WTC11 (cell line): ENCODE measurements at regions not wholly inside any gene's neighbourhood (a gene's known extent, or its start where the extent isn't known, plus 50 kb on each side); places are given as distances from the start of the nearest gene placed in this dataset.

Experiments
- IRF1 ChIP-seq: sonication (generic); formaldehyde crosslinking; IDR thresholded peaks from 2 replicates; pipeline ENCODE4 v1.8.0; 2023; ENCODE audit warnings: missing genetic modification reagents
- IRF2 ChIP-seq: sonication (generic); formaldehyde crosslinking; IDR thresholded peaks from 2 replicates; pipeline ENCODE4 v1.8.0; 2022; ENCODE audit warnings: low read depth, missing genetic modification reagents, borderline replicate concordance
- MLX ChIP-seq: sonication (generic); formaldehyde crosslinking; IDR thresholded peaks from 2 replicates; pipeline ENCODE4 v1.8.1; 2023; ENCODE audit warnings: mild to moderate bottlenecking, missing genetic modification reagents, moderate library complexity
- MXD4 ChIP-seq: fragments of 250-450 bp; sonication (Bioruptor Pico); IDR thresholded peaks from 2 replicates; pipeline ENCODE4 v1.8.0; 2021; ENCODE audit warnings: mild to moderate bottlenecking, moderate library complexity, borderline replicate concordance
- NR2C2 ChIP-seq: sonication (generic); formaldehyde crosslinking; IDR thresholded peaks from 2 replicates; pipeline ENCODE4 v1.8.0; 2022; ENCODE audit warnings: mild to moderate bottlenecking, missing genetic modification reagents
- SMAD3 ChIP-seq: sonication (generic); formaldehyde crosslinking; IDR thresholded peaks from 2 replicates; pipeline ENCODE4 v1.8.0; 2022; ENCODE audit warnings: missing genetic modification reagents, mild to moderate bottlenecking, borderline replicate concordance
- USF2 ChIP-seq: sonication (generic); formaldehyde crosslinking; IDR thresholded peaks from 2 replicates; pipeline ENCODE4 v1.8.1; 2023; ENCODE audit warnings: mild to moderate bottlenecking, missing genetic modification reagents, moderate library complexity
- ZSCAN18 ChIP-seq: fragments of 250-450 bp; sonication (Bioruptor Pico); IDR thresholded peaks from 2 replicates; pipeline ENCODE4 v2.1.2; 2022; ENCODE audit warnings: mild to moderate bottlenecking, moderate library complexity
- TF ChIP-seq, protein P1 (sequence below): fragments of 200-600 bp; IDR thresholded peaks from 2 replicates; pipeline ENCODE4 v1.8.0; 2022; ENCODE audit warnings: antibody characterized with exemption
- TF ChIP-seq, protein P2 (sequence below): sonication (generic); formaldehyde crosslinking; IDR thresholded peaks from 2 replicates; pipeline ENCODE4 v1.8.0; 2023; ENCODE audit warnings: missing genetic modification reagents, mild to moderate bottlenecking, borderline replicate concordance
- TF ChIP-seq, protein P3 (sequence below): sonication (generic); formaldehyde crosslinking; IDR thresholded peaks from 2 replicates; pipeline ENCODE4 v1.8.1; 2022; ENCODE audit warnings: low read depth, missing genetic modification reagents, borderline replicate concordance
- TF ChIP-seq, protein P4 (sequence below): sonication (generic); formaldehyde crosslinking; IDR thresholded peaks from 2 replicates; pipeline ENCODE4 v1.8.1; 2022; ENCODE audit warnings: mild to moderate bottlenecking, moderate library complexity, missing genetic modification reagents

GRCh38 chr3:167110901-167111300 is 269.2 kb downstream of the ZBBX start:
- no peak for TF ChIP-seq MXD4
- TF ChIP-seq, protein P1, sequence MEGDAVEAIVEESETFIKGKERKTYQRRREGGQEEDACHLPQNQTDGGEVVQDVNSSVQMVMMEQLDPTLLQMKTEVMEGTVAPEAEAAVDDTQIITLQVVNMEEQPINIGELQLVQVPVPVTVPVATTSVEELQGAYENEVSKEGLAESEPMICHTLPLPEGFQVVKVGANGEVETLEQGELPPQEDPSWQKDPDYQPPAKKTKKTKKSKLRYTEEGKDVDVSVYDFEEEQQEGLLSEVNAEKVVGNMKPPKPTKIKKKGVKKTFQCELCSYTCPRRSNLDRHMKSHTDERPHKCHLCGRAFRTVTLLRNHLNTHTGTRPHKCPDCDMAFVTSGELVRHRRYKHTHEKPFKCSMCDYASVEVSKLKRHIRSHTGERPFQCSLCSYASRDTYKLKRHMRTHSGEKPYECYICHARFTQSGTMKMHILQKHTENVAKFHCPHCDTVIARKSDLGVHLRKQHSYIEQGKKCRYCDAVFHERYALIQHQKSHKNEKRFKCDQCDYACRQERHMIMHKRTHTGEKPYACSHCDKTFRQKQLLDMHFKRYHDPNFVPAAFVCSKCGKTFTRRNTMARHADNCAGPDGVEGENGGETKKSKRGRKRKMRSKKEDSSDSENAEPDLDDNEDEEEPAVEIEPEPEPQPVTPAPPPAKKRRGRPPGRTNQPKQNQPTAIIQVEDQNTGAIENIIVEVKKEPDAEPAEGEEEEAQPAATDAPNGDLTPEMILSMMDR = no peak
- no peak for TF ChIP-seq IRF2 (CRISPR knock-in tag)
- TF ChIP-seq ZSCAN18 = no peak
- TF ChIP-seq, protein P2, sequence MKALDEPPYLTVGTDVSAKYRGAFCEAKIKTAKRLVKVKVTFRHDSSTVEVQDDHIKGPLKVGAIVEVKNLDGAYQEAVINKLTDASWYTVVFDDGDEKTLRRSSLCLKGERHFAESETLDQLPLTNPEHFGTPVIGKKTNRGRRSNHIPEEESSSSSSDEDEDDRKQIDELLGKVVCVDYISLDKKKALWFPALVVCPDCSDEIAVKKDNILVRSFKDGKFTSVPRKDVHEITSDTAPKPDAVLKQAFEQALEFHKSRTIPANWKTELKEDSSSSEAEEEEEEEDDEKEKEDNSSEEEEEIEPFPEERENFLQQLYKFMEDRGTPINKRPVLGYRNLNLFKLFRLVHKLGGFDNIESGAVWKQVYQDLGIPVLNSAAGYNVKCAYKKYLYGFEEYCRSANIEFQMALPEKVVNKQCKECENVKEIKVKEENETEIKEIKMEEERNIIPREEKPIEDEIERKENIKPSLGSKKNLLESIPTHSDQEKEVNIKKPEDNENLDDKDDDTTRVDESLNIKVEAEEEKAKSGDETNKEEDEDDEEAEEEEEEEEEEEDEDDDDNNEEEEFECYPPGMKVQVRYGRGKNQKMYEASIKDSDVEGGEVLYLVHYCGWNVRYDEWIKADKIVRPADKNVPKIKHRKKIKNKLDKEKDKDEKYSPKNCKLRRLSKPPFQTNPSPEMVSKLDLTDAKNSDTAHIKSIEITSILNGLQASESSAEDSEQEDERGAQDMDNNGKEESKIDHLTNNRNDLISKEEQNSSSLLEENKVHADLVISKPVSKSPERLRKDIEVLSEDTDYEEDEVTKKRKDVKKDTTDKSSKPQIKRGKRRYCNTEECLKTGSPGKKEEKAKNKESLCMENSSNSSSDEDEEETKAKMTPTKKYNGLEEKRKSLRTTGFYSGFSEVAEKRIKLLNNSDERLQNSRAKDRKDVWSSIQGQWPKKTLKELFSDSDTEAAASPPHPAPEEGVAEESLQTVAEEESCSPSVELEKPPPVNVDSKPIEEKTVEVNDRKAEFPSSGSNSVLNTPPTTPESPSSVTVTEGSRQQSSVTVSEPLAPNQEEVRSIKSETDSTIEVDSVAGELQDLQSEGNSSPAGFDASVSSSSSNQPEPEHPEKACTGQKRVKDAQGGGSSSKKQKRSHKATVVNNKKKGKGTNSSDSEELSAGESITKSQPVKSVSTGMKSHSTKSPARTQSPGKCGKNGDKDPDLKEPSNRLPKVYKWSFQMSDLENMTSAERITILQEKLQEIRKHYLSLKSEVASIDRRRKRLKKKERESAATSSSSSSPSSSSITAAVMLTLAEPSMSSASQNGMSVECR (CRISPR knock-in tag) = no peak
- no peak for TF ChIP-seq MLX
- TF ChIP-seq SMAD3 (CRISPR knock-in tag) = no peak
- no peak for TF ChIP-seq USF2 (CRISPR knock-in tag)
- no peak for TF ChIP-seq NR2C2 (CRISPR knock-in tag)
- TF ChIP-seq, protein P3, sequence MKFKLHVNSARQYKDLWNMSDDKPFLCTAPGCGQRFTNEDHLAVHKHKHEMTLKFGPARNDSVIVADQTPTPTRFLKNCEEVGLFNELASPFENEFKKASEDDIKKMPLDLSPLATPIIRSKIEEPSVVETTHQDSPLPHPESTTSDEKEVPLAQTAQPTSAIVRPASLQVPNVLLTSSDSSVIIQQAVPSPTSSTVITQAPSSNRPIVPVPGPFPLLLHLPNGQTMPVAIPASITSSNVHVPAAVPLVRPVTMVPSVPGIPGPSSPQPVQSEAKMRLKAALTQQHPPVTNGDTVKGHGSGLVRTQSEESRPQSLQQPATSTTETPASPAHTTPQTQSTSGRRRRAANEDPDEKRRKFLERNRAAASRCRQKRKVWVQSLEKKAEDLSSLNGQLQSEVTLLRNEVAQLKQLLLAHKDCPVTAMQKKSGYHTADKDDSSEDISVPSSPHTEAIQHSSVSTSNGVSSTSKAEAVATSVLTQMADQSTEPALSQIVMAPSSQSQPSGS (CRISPR knock-in tag) = no peak
- no peak for TF ChIP-seq IRF1 (CRISPR knock-in tag)
- TF ChIP-seq, protein P4, sequence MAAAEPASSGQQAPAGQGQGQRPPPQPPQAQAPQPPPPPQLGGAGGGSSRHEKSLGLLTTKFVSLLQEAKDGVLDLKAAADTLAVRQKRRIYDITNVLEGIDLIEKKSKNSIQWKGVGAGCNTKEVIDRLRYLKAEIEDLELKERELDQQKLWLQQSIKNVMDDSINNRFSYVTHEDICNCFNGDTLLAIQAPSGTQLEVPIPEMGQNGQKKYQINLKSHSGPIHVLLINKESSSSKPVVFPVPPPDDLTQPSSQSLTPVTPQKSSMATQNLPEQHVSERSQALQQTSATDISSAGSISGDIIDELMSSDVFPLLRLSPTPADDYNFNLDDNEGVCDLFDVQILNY (CRISPR knock-in tag) = no peak
